T47D (cell line): ENCODE measurements at regions not wholly inside any gene's neighbourhood (a gene's known extent, or its start where the extent isn't known, plus 50 kb on each side); places are given as distances from the start of the nearest gene placed in this dataset.
"Not testable (repeated sequence)": the region's sequence is repeated elsewhere in the genome, so short reads cannot be mapped to it uniquely, and the experiment has no call there.

ENCODE experiments used
- DNase-seq, 2 experiments: peaks; one replicate each; pipeline versions ENCODE4 v3.0.0 to v3.0.0-alpha.2; 2011 to 2012; ENCODE audit warnings: low read depth in 1 of 2, low spot score in 1 of 2
- JUND ChIP-seq: IDR thresholded peaks from 2 replicates; pipeline ENCODE4 v1.6.1; 2012; ENCODE audit warnings: low read depth
- in situ Hi-C: cut with HindIII; loops from 2 replicates; pipeline ENCODE4 v1.10.0; 2016; ENCODE audit warnings: low sequenced_read_pairs, low pct_unique_long_range_greater_than_20kb

DNA sequence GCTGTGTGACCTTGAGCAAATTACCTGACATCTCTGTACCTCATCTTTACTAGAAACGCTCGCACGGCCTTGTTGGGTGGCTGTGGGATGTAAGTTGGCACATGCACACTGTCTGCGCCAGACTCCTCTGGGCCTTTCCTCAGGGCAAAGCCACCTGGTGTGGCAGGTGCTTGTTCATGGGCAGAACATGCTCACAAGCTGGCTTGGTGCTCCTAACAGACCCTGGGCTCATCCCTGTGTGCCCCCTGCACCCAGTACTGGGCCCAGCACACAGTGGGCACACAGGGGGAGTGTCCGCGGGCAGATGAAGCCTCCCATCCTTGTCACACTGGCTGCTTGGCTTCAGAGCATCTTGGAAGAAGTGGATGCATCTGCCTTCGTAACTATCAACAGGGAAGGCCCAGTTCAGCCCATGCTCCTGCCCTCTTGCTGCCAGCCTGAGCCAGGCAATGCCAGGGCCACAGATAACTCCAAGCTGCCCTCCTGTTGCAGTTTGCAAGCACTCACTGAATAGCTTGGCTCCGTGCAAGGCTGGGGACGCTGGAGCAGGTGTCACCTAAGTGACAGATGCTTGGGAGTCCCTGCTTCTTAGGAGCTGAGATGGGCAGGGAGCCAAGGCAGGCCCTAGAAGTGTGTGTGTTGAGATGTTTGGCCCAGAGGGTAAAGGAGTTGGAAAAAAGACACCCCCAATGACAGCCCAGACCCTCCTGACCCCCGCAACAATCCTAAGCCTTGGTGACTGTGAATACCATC is 123.9 kb downstream of the TUBA3C start:
- TF ChIP-seq JUND = no peak
- in situ Hi-C loops = no loop called here
- DNase-seq = no peak

DNA sequence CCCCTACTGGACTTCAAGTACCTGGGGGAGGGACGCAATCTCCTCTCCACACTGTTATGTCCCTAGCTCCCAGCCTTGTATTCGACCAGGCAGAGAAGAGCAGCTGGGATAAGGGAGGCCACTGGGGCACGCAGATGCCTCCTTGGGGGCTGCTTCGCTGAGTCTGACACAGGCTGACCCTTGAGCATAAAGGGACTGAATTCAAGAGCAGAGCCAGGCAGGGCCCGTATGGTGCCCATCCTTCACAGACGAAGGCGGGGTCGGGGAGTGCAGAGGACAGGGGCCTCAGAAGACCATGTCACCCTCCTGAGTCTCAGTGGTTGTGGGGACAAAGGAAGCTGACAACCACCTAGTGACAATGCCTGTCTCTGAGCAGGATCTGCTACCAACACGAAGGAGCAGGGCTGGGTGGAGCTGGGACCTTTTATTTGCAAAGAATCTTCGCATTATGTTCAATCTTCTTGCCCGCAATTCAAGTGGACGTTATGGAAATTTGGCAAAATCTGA is 124.6 kb downstream of the TUBA3C start:
- DNase-seq = no peak
- no peak for TF ChIP-seq JUND
- in situ Hi-C loops = no loop called here

DNA sequence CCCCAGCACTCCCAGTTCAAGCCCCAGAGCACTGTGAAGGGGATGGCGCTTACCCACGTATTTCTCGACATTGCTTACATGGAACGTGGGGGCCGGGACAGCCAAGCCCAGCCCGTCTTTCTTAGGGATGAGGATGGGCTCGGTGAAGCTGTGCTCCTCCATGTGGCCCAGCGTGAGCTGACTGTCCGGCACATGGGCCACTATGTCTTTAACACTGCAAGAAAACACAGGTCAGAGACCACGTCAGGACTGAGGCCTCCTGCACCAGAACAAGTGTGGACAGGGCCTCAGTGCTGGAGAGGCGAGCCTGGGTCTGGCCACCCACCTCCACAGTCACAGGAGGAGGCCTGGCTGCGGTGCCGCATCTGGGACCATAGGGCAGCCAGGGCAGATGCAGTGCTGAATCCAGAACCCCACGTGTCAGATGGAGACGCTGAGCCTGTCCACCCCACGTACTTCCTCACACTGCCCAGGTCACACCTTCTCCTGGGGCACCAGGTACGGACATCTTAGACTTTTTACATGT is 125.2 kb downstream of the TUBA3C start:
- in situ Hi-C loops = no loop called here
- DNase-seq = no peak
- no peak for TF ChIP-seq JUND

DNA sequence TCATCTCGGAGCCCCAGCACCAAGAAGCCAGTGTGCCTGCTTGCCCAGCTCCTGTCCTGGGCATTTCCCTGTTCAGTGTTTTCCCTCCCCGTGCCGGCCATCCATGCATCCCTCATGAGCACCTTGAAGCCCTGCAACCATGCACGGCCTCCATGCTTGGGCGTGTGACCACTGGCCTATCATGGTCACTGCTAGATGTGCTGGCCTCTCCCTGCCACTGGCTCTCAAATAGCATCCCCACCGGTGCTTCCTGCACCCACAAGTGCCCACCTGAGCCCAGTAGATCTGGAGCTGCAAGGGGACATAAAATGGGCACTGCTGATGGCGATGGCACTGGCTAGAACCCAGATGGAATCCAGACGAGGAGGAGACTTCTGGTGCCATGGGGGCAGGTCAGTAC is 126.0 kb downstream of the TUBA3C start:
- in situ Hi-C loops = no loop called here
- DNase-seq = no peak
- no peak for TF ChIP-seq JUND

DNA sequence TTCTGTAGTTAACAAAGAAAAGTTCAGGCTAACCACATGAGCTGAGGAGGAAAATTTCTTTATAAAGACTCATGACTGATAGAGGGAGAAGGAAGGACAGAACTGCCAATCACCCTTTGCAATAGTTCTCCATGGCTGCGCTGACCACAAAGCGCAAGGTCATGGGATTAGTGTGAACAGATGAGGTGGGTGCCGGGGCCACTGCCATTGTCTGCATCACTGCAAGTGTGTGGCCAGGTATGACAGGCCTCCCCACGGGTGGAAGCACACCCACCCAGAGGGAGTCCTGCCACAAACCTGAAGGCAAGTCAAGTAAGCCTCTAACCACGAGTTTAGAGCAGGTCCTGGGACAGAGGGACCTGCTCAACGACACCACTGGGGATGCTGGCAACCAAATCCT is 128.1 kb downstream of the TUBA3C start:
- in situ Hi-C loops = no loop called here
- no peak for DNase-seq
- no peak for TF ChIP-seq JUND

DNA sequence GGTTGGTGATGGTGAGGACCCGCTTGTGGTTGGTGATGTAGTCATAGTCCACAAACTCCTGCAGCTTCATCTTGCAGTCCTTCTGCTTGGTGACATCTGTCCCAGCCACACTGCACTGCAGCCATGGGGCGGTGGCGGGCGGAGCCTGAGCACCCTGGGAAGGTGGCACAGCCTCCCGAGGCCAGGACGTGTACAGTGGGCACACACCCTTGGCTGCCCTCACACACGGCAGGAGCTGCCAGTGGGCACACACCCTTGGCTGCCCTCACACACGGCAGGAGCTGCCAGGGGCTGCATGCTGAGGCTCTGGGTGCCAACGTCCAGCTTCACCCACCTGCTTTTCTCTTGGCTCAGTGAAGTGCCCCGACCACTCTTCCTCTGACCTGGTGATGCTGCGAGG is 128.7 kb downstream of the TUBA3C start:
- in situ Hi-C loops = no loop called here
- DNase-seq = no peak
- TF ChIP-seq JUND = no peak

DNA sequence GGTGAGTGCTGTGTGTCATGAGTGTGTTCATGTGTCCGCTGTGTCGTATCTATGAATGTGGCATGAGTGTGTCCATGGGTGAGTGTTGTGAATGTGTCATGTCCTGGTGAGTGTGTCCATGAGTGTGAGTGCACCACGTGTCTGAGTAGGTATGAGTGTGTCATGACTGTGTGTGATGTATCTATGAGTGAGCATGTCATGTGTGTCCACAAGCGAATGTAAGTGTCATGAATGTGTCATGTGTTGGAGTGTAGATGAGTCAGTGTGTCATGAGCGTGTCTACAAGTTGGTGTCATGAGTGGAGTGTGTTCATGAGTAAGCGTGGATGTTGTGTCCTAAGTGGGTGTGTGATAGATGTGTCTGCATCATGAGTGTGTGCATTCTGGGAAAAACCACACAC is 129.4 kb downstream of the TUBA3C start:
- in situ Hi-C loops = no loop called here
- DNase-seq = no peak
- no peak for TF ChIP-seq JUND

DNA sequence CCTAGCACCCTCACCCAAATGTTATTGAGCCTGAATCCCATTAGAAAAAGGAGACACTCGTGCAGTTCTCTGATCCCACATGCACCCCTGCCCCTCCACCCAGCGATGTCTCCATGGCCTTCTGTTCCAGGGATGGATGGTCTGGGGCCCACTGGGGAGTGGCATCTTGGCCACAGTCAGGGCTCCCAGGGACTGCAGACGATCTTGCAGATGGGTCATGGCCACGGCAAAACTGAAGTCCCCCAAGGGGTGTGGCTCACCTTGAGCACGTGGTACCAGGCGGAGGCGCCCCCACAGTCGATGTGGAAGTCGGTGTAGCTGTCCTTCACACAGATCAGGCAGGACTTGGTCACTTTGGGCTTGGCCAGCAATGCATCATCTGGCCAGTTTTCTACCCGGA is 130.7 kb downstream of the TUBA3C start:
- TF ChIP-seq JUND = no peak
- in situ Hi-C loops = no loop called here
- no peak for DNase-seq

DNA sequence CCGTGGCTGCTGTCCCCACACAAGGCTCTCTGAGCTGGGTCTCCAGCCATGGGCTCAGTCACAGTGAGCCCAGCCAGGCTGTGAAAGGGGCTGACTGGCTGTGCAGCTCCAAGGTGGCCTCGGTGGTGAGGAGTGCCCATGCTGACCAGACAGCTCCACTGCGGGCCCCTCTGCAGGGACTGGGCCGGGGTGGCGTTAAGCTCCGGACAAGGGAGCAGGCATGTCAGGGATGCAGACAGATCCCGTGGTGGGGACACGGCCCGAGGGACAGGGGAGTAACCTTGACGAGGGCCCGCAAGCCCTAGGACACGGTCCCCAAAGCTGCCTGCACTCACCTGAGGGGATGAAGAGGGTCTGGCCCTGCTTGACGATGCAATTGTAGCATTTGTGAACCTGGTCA is 132.0 kb downstream of the TUBA3C start:
- in situ Hi-C loops, DNase-seq: not testable (repeated sequence)

DNA sequence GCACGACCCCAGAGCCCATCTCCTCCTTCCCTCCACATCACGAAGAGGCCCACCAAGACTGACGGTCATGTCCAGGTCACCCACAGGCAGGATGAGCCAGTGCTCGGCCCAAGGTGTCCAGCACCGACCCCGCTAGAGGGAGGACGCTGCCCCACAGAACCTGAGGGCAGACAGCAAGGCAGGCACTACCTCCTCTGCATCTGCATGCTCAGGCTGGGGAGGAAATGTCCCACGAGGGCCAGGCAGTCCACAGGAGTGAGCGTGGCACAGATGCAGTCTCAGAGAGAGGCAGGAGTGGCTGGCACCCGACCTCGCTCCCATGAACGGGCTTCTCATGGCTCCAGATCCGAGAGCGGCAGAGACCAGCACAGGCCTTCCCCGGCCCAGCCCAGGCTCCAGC is 133.2 kb downstream of the TUBA3C start:
- no peak for DNase-seq
- in situ Hi-C loops = no loop called here

DNA sequence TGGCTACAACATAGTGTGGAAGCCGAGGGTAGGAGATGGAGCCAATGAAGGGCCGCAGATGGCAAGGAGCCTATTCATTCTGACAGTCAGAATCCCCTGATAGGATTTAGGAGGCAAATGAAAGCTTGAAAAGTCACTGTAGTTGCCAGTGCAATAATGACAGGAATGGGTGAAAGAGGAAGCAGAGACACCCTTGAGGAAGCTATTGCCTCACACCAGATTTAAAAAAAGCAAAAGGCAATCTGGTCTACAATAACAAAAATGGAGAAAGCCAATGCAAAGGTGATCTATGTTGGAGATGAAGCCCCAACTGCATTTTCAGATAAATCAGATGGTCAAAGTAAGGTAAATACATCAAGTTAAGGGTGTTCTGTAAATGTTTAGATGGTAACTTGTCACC is 158.5 kb downstream of the TUBA3C start:
- TF ChIP-seq JUND = no peak
- no peak for DNase-seq
- in situ Hi-C loops = no loop called here

More for the DNA sequence above, 133.2 kb downstream of the TUBA3C start:
- no peak for TF ChIP-seq JUND

DNA sequence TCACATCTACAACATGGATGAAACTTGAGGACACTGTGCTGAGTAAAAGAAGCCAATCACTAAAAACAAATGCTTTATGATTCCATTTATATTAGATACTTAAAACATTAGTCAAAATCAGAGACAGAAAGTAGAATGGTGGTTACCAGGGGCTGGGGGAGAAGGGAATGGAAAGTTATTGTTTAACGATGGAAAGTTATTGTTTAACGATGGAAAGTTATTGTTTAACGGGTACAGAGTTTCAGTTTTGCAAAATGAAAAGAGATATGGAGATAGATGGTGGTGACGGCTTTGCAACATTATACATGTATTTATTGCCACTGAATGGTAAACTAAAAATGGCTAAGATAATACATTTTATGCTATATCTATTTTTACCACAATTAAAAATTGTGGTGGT is 160.6 kb downstream of the TUBA3C start:
- no peak for DNase-seq
- in situ Hi-C loops = no loop called here

DNA sequence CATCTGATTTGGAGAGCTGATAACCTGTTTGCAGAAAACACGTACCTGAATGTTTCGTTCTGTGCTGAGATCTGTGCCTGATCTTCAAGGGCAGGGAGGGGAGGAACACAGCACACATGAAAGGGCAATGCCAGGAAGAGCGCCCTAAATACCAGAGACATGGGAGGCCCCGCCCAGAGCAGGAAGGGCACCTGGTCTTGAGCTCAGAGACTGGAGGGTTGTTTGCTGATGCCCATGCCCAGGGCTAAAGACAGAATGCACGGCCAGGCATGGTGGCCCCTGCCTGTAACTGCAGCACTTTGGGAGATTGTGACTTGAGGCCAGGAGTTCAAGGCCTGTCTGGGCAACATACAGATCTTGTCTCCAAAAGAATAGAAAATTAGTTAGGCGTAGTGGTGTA is 183.2 kb downstream of the TUBA3C start:
- TF ChIP-seq JUND = no peak
- in situ Hi-C loops = no loop called here
- DNase-seq = no peak

More for the DNA sequence above, 160.6 kb downstream of the TUBA3C start:
- no peak for TF ChIP-seq JUND

DNA sequence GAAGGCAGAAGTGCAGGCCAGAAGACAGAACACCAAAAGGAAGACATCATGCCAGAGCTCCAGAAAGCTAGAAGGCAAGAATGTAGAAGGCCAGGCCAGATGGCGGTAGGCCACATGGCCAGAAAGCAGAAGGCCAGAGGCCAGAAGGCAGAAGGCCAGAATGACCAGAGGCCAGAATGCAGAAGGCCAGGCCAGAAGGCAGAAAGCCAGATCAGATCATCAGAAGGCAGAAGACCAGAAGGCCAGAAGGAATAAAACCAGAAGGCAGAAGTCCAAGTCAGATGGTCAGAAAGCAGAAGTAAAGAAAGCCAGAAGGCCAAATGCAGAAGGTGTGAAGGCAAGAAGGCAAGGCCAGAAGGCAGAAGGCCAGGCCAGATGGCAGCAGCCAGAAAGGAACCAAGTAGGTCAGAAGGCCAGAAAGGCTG is 185.0 kb downstream of the TUBA3C start:
- no peak for TF ChIP-seq JUND
- DNase-seq = peak in 1 of 2 experiments; percentile 46
- in situ Hi-C loops = no loop called here
